HCT116 (cell line): ENCODE measurements at regions not wholly inside any gene's neighbourhood (a gene's known extent, or its start where the extent isn't known, plus 50 kb on each side); places are given as distances from the start of the nearest gene placed in this dataset.
A peak's percentile ranks its signal among the peaks of the same experiment; 100 is the strongest.

Source experiments
- ATAC-seq: fragments of 200-7000 bp; cut with Tn5 transposase; 2 replicates; pipeline ENCODE4 v1.9.1; 2020; ENCODE audit warnings: mild to moderate bottlenecking, moderate library complexity
- BruUV-seq: library from RNA; stranded (reverse); fragments of 400-500 nt; replicated peaks from 2 replicates; lab custom pipeline; 2021; lab: Mats Ljungman, UMichigan
- CTCF ChIA-PET: fragments of 300-600 bp; sonication (Branson Sonifier 250); formaldehyde crosslinking; loops from one replicate; lab custom pipeline; 2021; ENCODE audit warnings: antibody characterized with exemption; lab: Charles Lee
- POLR2A ChIA-PET: fragments of 300-600, 350-600 bp; sonication (Branson Sonifier 250); formaldehyde crosslinking; loops from one replicate; lab custom pipeline; 2021; ENCODE audit warnings: antibody characterized with exemption; lab: Charles Lee
- RAD21 ChIA-PET, 2 experiments: fragments of 300-600 bp; sonication (Branson Sonifier 250); formaldehyde crosslinking; loops; one replicate each; lab custom pipeline; 2023; ENCODE audit warnings: low total read pairs in 2 of 2; ENCODE audit not compliant: uncharacterized antibody in 2 of 2, unreplicated experiment in 2 of 2, low non-redundant PET in 1 of 2; lab: Charles Lee
- DNase-seq: peaks from one replicate; pipeline ENCODE4 v3.0.0-alpha.2; 2010; ENCODE audit warnings: low read depth, low spot score
- H2AFZ ChIP-seq: fragments of 200-600 bp; shearing (Covaris generic), sonication (generic); 2 replicates; pipeline ENCODE4 v1.6.1; 2017; ENCODE audit warnings: low read depth, mixed run types, mixed read lengths, antibody characterized with exemption, low read length; ENCODE audit not compliant: poor library complexity, severe bottlenecking
- H3K27ac ChIP-seq: 2 replicates; pipeline ENCODE4 v1.5.1; 2012; ENCODE audit warnings: low read depth, low read length
- H3K27me3 ChIP-seq: fragments of 200-600 bp; sonication (generic); 2 replicates; pipeline ENCODE4 v1.6.1; 2016; ENCODE audit warnings: mixed run types, low read length, mixed read lengths; ENCODE audit not compliant: insufficient read depth
- H3K36me3 ChIP-seq, 2 experiments: fragments of 200-500 bp in 1 of 2; fragments of 200-600 bp in 1 of 2; sonication (Bioruptor generic) in 1 of 2; sonication (generic) in 1 of 2; 2 replicates each; pipeline versions ENCODE4 v1.5.1 to v1.6.1; 2014 to 2016; ENCODE audit warnings: low read length in 2 of 2, inconsistent platforms in 1 of 2, mixed read lengths in 1 of 2, mixed run types in 1 of 2; ENCODE audit not compliant: insufficient read depth in 2 of 2, control insufficient read depth in 1 of 2
- H3K4me1 ChIP-seq, 2 experiments: fragments of 200-600 bp in 1 of 2; sonication (generic) in 1 of 2; 2 replicates each; pipeline versions ENCODE4 v1.5.1 to v1.6.1; 2012 to 2017; ENCODE audit warnings: low read length in 2 of 2, inconsistent platforms in 1 of 2, mild to moderate bottlenecking in 1 of 2, mixed read lengths in 1 of 2, mixed run types in 1 of 2, moderate library complexity in 1 of 2; ENCODE audit not compliant: insufficient read depth in 2 of 2, control insufficient read depth in 1 of 2
- H3K4me2 ChIP-seq: fragments of 200-600 bp; sonication (generic); 2 replicates; pipeline ENCODE4 v1.6.1; 2017; ENCODE audit warnings: mixed run types, low read length, mixed read lengths
- H3K4me3 ChIP-seq, 2 experiments: fragments of 200-600 bp in 1 of 2; sonication (generic) in 1 of 2; replicated peaks in 1 of 2; 2 replicates each; pipeline ENCODE4 v1.5.1; 2011 to 2016; ENCODE audit warnings: low read length in 2 of 2, control low read depth in 1 of 2, low read depth in 1 of 2, mild to moderate bottlenecking in 1 of 2, mixed read lengths in 1 of 2, mixed run types in 1 of 2
- H3K79me2 ChIP-seq: fragments of 200-600 bp; sonication (generic); 2 replicates; pipeline ENCODE4 v1.6.1; 2017; ENCODE audit warnings: mild to moderate bottlenecking, mixed run types, low read length, moderate library complexity, mixed read lengths; ENCODE audit not compliant: insufficient read depth
- H3K9ac ChIP-seq: fragments of 200-600 bp; sonication (generic); 2 replicates; pipeline ENCODE4 v1.6.1; 2016; ENCODE audit warnings: low read length, mixed read lengths
- H3K9me2 ChIP-seq: fragments of 200-600 bp; sonication (generic), shearing (Covaris generic); 2 replicates; pipeline ENCODE4 v1.6.1; 2017; ENCODE audit warnings: mixed run types, mild to moderate bottlenecking, moderate library complexity; ENCODE audit not compliant: insufficient read depth
- H3K9me3 ChIP-seq, 2 experiments: fragments of 200-500 bp in 1 of 2; fragments of 200-600 bp in 1 of 2; sonication (Bioruptor generic) in 1 of 2; sonication (generic) in 1 of 2; 2 replicates each; pipeline ENCODE4 v1.6.1; 2014 to 2017; ENCODE audit warnings: low read length in 2 of 2, mixed read lengths in 2 of 2, inconsistent platforms in 1 of 2, low read depth in 1 of 2, mild to moderate bottlenecking in 1 of 2, mixed run types in 1 of 2, moderate library complexity in 1 of 2; ENCODE audit not compliant: control insufficient read depth in 1 of 2, insufficient read depth in 1 of 2
- H4K20me1 ChIP-seq: fragments of 200-600 bp; sonication (generic), shearing (Covaris generic); 2 replicates; pipeline ENCODE4 v1.6.1; 2017; ENCODE audit warnings: mixed run types, mild to moderate bottlenecking, moderate library complexity; ENCODE audit not compliant: insufficient read depth
- POLR2A ChIP-seq: IDR thresholded peaks from 2 replicates; pipeline ENCODE4 v1.7.0; 2011; ENCODE audit warnings: borderline replicate concordance; ENCODE audit not compliant: insufficient read depth, insufficient read length; ENCODE audit errors: extremely low read depth
- POLR2AphosphoS5 ChIP-seq: IDR thresholded peaks from 2 replicates; pipeline ENCODE4 v1.6.1; 2011; ENCODE audit warnings: mild to moderate bottlenecking, low read depth, low read length, moderate library complexity
- RAD21 ChIP-seq: IDR thresholded peaks from 2 replicates; pipeline ENCODE4 v1.6.1; 2012; ENCODE audit warnings: low read depth, mild to moderate bottlenecking
- YY1 ChIP-seq: IDR thresholded peaks from 2 replicates; pipeline ENCODE4 v1.6.1; 2011; ENCODE audit warnings: low read length, low read depth, moderate library complexity, mild to moderate bottlenecking; ENCODE audit not compliant: insufficient replicate concordance; ENCODE audit errors: extremely low read depth
- ZNF274 ChIP-seq: fragments of 200-500 bp; sonication (Bioruptor generic); IDR thresholded peaks from 2 replicates; pipeline ENCODE4 v1.6.1; 2014; ENCODE audit warnings: mild to moderate bottlenecking, low read depth, low read length, inconsistent platforms
- intact Hi-C: fragments of 100-400 bp; cut with micrococcal nuclease; formaldehyde crosslinking; loops from 2 replicates; pipeline ENCODE4 v1.10.0; 2022
- TF ChIP-seq, protein P1 (sequence below): IDR thresholded peaks from 2 replicates; pipeline ENCODE4 v1.6.1; 2012
- TF ChIP-seq, protein P2 (sequence below): IDR thresholded peaks from 2 replicates; pipeline ENCODE4 v1.6.1; 2011; ENCODE audit warnings: mild to moderate bottlenecking, low read length, moderate library complexity; ENCODE audit not compliant: insufficient replicate concordance; ENCODE audit errors: extremely low read depth
- TF ChIP-seq, protein P3 (sequence below), 3 experiments: fragments of 200-600 bp in 1 of 3; sonication (generic) in 1 of 3; IDR thresholded peaks in 2 of 3; conservative IDR thresholded peaks in 1 of 3; 2 replicates each; pipeline ENCODE4 v1.5.1; 2012 to 2017; ENCODE audit warnings: low read depth in 2 of 3, low read length in 2 of 3, antibody characterized with exemption in 1 of 3, borderline replicate concordance in 1 of 3, control low read depth in 1 of 3, mild to moderate bottlenecking in 1 of 3, mixed read lengths in 1 of 3, mixed run types in 1 of 3, moderate library complexity in 1 of 3; ENCODE audit not compliant: insufficient read depth in 1 of 3

DNA sequence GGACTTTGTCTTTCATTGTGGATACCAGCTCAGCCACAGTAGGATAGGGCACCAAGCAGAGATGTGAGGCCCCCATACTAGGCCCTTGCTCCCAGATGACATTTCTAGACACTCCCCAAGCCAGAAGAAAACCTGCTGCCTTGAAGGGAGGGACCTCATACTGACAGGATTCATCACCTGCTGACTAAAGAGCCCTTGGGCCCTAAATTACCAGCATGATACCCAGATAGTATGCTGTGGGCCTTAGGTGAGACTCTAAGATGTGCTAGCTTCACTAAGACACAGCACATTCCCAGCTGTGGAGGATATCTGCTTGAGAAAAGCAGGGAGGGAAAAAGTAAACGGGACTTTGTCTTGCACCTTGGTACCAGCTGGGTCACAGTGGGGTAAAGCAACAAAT, 324.0 kb downstream of the TBL1XR1 start:
- ChIA-PET CTCF (interaction anchor here (1.5 kb wide), 1 partner anchor 65 kb away, joined by 21 read pairs; no protein-coding TSS in a partner anchor), RAD21 (interaction anchor here (0.7 to 2.7 kb wide), 3 partner anchors 66 to 1512 kb away, joined by 3 to 16 read pairs (median 10); no protein-coding TSS in a partner anchor), POLR2A (no interaction called here)
- H2AFZ ChIP-seq: no peak overlapping the region
- H3K9me2 ChIP-seq: no peaks in the 10 kb centered on the region
- no peak for TF ChIP-seq POLR2AphosphoS5
- TF ChIP-seq, protein P1, sequence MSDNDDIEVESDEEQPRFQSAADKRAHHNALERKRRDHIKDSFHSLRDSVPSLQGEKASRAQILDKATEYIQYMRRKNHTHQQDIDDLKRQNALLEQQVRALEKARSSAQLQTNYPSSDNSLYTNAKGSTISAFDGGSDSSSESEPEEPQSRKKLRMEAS: no peak
- TF ChIP-seq, protein P2, sequence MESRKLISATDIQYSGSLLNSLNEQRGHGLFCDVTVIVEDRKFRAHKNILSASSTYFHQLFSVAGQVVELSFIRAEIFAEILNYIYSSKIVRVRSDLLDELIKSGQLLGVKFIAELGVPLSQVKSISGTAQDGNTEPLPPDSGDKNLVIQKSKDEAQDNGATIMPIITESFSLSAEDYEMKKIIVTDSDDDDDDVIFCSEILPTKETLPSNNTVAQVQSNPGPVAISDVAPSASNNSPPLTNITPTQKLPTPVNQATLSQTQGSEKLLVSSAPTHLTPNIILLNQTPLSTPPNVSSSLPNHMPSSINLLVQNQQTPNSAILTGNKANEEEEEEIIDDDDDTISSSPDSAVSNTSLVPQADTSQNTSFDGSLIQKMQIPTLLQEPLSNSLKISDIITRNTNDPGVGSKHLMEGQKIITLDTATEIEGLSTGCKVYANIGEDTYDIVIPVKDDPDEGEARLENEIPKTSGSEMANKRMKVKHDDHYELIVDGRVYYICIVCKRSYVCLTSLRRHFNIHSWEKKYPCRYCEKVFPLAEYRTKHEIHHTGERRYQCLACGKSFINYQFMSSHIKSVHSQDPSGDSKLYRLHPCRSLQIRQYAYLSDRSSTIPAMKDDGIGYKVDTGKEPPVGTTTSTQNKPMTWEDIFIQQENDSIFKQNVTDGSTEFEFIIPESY: no peak
- TF ChIP-seq YY1: no peak
- no peak for TF ChIP-seq ZNF274
- H3K9ac ChIP-seq: no peak overlapping the region
- no peak overlapping the region for H3K4me2 ChIP-seq
- no peaks in the 10 kb centered on the region for H3K9me3 ChIP-seq
- intact Hi-C loops: no loop called here
- H3K4me1 ChIP-seq: no peaks in the 10 kb centered on the region
- no peaks in the 10 kb centered on the region for H3K27me3 ChIP-seq
- H3K36me3 ChIP-seq: no peaks in the 10 kb centered on the region
- no peak overlapping the region for H3K27ac ChIP-seq
- no peaks in the 10 kb centered on the region for H3K79me2 ChIP-seq
- BruUV-seq: no TSS peak
- peak; percentile 18; the same call in 1 of the 2 replicates for ATAC-seq
- no peak for DNase-seq
- no peak overlapping the region for H3K4me3 ChIP-seq
- H4K20me1 ChIP-seq: no peaks in the 10 kb centered on the region

DNA sequence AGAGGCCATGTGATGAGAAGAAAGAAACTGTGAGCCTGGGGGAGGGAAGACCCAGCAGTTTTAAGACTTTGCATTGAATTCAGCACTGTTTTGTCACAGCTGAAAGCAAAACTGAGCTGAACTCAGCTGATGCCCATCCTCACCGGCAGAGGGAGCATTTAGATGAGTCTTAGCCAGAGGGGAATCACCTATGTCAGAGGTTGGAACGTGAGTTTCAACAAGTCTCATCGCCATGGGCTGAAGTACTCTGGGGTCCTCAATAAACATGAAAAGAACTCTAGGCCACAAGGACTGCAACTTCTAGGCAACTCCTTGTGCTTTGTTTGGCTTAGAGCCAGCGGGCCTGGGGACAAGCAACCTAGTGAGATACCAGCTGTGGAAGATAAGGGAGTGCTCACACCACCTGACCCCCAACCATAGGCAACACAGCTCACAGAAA, 324.5 kb downstream of the TBL1XR1 start:
- H3K4me2 ChIP-seq: no peak overlapping the region
- ChIA-PET CTCF (interaction anchor here (1.5 kb wide), 1 partner anchor 66 kb away, joined by 21 read pairs; no protein-coding TSS in a partner anchor), POLR2A (no interaction called here), RAD21 (interaction anchor here (0.7 to 2.7 kb wide), 3 partner anchors 66 to 1513 kb away, joined by 3 to 16 read pairs (median 10); no protein-coding TSS in a partner anchor)
- no peak overlapping the region for H3K27ac ChIP-seq
- DNase-seq (peak; percentile 10), ATAC-seq (peak; percentile 87)
- no peaks in the 10 kb centered on the region for H3K36me3 ChIP-seq
- H3K9me2 ChIP-seq: no peaks in the 10 kb centered on the region
- no peak overlapping the region for H3K4me3 ChIP-seq
- no peak overlapping the region for H2AFZ ChIP-seq
- H3K27me3 ChIP-seq: no peaks in the 10 kb centered on the region
- no peaks in the 10 kb centered on the region for H3K79me2 ChIP-seq
- TF ChIP-seq RAD21 (peak; percentile 66), POLR2A (no peak)
- TF ChIP-seq, protein P3, sequence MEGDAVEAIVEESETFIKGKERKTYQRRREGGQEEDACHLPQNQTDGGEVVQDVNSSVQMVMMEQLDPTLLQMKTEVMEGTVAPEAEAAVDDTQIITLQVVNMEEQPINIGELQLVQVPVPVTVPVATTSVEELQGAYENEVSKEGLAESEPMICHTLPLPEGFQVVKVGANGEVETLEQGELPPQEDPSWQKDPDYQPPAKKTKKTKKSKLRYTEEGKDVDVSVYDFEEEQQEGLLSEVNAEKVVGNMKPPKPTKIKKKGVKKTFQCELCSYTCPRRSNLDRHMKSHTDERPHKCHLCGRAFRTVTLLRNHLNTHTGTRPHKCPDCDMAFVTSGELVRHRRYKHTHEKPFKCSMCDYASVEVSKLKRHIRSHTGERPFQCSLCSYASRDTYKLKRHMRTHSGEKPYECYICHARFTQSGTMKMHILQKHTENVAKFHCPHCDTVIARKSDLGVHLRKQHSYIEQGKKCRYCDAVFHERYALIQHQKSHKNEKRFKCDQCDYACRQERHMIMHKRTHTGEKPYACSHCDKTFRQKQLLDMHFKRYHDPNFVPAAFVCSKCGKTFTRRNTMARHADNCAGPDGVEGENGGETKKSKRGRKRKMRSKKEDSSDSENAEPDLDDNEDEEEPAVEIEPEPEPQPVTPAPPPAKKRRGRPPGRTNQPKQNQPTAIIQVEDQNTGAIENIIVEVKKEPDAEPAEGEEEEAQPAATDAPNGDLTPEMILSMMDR (IDR thresholded peaks at IDR 0.05 in 2 of 3, conservative IDR thresholded peaks at IDR 0.05 in 1 of 3; ENCODE audit: borderline replicate concordance in 1 of 3, insufficient read depth in 1 of 3, low read depth in 2 of 3, low read length in 2 of 3): peak; percentile 44 to 76 (median 61); a peak in 5 of 6 replicates
- H3K9me3 ChIP-seq: no peaks in the 10 kb centered on the region
- no peak overlapping the region for H3K9ac ChIP-seq
- intact Hi-C loops: loop anchor here (1.0 kb wide), 1 partner anchor 66 kb away; no protein-coding TSS in a partner anchor
- no peaks in the 10 kb centered on the region for H3K4me1 ChIP-seq
- no peaks in the 10 kb centered on the region for H4K20me1 ChIP-seq
- no TSS peak for BruUV-seq
